ENCODE measurements at regions not wholly inside any gene's neighbourhood (a gene's known extent, or its start where the extent isn't known, plus 50 kb on each side); places are given as distances from the start of the nearest gene placed in this dataset.

DNA sequence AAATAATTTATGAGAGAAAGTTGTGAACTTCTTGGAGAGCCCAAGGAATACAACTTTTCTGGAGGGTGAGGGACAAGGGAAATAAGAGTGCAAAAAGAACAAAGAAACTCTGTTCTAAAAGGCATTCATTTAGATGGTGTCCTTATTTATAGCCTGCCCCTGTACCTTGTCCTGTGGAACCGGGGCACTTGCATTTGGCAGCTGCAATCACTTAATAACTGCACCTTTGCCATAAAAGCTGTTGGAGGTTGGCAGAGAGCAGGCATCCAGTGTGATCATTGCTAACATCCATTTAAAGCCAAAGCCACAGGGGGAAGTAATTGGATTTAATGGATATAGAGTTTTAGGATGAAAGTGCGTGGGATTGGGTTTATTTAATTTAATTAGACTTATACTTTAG lies 50.8 kb upstream of the SGK1 start:
- Histone ChIP-seq H3K27me3 (replicated peaks; ENCODE audit: insufficient read depth) (no peaks in the 10 kb centered on the region), H3K9me3 (no peaks in the 10 kb centered on the region), H3K4me3 (no peak overlapping the region), H3K27ac (no peak overlapping the region), H3K36me3 (no peaks in the 10 kb centered on the region), H3K4me1 (replicated peaks) (no peaks in the 10 kb centered on the region)
- intact Hi-C loops (cut with DNase I): no loop called here
- DNase-seq (ENCODE audit: low spot score): no peak
- TF ChIP-seq, protein P1, sequence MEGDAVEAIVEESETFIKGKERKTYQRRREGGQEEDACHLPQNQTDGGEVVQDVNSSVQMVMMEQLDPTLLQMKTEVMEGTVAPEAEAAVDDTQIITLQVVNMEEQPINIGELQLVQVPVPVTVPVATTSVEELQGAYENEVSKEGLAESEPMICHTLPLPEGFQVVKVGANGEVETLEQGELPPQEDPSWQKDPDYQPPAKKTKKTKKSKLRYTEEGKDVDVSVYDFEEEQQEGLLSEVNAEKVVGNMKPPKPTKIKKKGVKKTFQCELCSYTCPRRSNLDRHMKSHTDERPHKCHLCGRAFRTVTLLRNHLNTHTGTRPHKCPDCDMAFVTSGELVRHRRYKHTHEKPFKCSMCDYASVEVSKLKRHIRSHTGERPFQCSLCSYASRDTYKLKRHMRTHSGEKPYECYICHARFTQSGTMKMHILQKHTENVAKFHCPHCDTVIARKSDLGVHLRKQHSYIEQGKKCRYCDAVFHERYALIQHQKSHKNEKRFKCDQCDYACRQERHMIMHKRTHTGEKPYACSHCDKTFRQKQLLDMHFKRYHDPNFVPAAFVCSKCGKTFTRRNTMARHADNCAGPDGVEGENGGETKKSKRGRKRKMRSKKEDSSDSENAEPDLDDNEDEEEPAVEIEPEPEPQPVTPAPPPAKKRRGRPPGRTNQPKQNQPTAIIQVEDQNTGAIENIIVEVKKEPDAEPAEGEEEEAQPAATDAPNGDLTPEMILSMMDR (IDR thresholded peaks at IDR 0.05): no peak
- TF ChIP-seq POLR2A (IDR thresholded peaks at IDR 0.05): no peak
- TF ChIP-seq POLR2AphosphoS5 (IDR thresholded peaks at IDR 0.05): no peak
- 53% methylated on average over 2 of the region's 2 CpGs for WGBS

All from prostate gland (tissue), 2 donors.